DOHH2 (cell line): ENCODE measurements at regions not wholly inside any gene's neighbourhood (a gene's known extent, or its start where the extent isn't known, plus 50 kb on each side); places are given as distances from the start of the nearest gene placed in this dataset.

ENCODE experiments used
- EZH2phosphoT487 ChIP-seq: fragments of 200-600 bp; sonication (generic); IDR thresholded peaks from 2 replicates; pipeline ENCODE4 v1.6.1; 2017; ENCODE audit warnings: borderline replicate concordance, mild to moderate bottlenecking, antibody characterized with exemption, low read length, moderate library complexity, mixed read lengths
- TF ChIP-seq, protein P1 (sequence below): fragments of 200-600 bp; sonication (generic); IDR thresholded peaks from one replicate; pipeline ENCODE4 v1.5.1; 2014; ENCODE audit warnings: antibody characterized with exemption, mild to moderate bottlenecking, low read depth, low read length; ENCODE audit not compliant: poor library complexity, severe bottlenecking

DNA sequence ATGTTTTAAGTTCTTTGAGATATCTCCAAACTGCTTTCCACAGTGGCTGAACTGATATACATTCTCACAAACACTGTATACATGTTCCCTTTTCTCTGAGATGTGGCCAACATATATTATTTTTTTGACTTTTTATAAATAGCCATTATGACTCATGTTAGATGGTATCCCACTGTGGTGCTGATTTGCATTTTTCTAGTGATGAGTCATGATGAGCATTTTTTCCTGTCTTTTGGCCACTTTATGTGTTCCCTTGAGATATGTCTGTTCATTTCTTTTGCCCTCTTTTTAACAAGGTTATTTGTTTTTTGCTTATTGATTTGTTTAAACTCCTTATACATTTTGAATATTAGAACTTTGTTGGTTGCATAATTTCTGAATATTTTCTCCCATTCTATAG lies 1055.1 kb downstream of the NXPH1 start:
- TF ChIP-seq, protein P1, sequence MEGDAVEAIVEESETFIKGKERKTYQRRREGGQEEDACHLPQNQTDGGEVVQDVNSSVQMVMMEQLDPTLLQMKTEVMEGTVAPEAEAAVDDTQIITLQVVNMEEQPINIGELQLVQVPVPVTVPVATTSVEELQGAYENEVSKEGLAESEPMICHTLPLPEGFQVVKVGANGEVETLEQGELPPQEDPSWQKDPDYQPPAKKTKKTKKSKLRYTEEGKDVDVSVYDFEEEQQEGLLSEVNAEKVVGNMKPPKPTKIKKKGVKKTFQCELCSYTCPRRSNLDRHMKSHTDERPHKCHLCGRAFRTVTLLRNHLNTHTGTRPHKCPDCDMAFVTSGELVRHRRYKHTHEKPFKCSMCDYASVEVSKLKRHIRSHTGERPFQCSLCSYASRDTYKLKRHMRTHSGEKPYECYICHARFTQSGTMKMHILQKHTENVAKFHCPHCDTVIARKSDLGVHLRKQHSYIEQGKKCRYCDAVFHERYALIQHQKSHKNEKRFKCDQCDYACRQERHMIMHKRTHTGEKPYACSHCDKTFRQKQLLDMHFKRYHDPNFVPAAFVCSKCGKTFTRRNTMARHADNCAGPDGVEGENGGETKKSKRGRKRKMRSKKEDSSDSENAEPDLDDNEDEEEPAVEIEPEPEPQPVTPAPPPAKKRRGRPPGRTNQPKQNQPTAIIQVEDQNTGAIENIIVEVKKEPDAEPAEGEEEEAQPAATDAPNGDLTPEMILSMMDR, result no peak
- TF ChIP-seq EZH2phosphoT487, result no peak
